ENCODE measurements at regions not wholly inside any gene's neighbourhood (a gene's known extent, or its start where the extent isn't known, plus 50 kb on each side); places are given as distances from the start of the nearest gene placed in this dataset.

DNA sequence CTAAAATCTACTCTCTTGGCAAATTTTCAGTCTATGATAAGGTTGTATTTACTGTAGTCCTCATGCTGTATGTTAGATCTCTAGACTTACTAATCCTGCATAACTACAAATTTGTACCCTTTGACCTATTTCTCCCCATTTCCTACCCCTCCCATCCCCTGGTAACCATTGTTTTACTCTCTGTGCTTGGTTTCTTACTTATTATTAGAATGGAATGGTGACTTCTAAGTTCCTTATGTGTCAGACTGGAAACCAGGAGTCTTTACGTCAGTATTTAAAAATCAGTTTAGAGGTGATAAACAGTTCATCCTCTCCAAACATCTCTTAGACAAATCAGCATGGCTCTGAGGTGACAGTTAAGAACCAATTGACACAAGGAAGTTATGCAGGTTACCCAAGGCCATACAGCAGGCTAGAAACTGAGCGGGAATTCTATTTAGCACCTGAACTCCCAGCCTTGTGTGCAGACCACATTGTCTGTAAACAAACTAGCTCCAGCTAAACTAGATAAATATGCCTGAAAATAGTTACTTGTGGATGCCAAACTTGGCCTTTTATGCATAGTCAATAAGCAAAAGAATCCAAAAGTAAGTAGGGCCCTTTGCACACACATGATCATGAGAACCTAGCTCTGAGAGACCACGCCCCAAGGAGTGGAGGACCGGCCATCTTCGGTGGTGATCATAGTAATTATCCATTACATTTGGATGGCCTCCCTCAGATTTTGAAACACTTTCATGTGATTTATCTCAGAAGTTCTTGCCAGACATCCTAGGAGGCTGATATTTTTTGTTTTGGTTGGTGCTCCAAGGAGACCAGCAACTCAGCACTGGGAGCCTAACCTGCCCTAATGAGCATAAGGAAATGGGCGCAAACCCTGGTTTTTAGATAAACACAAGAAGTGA is 72.3 kb upstream of the BOC start:
- no peak for DNase-seq (ENCODE audit: low read depth)

DNA sequence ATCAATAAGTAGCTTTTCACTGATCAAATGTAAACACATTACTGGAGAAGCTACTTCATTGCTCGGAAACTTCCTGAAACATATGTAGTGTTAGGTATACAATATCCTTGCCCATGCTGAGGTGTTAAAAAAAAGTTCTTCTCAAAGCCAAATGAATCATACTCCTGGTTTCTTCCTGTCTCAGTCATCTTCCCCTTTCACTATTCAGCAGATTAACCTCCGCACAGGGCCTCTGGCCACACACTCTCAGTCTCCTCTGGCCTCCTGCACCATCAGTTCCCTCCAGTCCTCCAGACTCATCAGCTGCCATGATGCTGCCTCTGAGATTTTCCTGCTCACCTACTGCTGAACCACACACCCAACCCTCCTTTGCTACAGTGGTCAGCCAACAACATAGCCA is 70.5 kb upstream of the BOC start:
- DNase-seq (ENCODE audit: low read depth), result no peak

GRCh38 chr3:113141543-113141942 is 69.8 kb upstream of the BOC start:
- DNase-seq (ENCODE audit: low read depth), result no peak

GRCh38 chr3:113142476-113142875 is 68.9 kb upstream of the BOC start:
- no peak for DNase-seq (ENCODE audit: low read depth)

- DNase-seq (ENCODE audit: low read depth), result no peak
These were observed 68.0 kb upstream of the BOC start for GRCh38 chr3:113143353-113143752.

- DNase-seq (ENCODE audit: low read depth), result no peak
These were observed 63.6 kb upstream of the BOC start for GRCh38 chr3:113147681-113148261.

DNA sequence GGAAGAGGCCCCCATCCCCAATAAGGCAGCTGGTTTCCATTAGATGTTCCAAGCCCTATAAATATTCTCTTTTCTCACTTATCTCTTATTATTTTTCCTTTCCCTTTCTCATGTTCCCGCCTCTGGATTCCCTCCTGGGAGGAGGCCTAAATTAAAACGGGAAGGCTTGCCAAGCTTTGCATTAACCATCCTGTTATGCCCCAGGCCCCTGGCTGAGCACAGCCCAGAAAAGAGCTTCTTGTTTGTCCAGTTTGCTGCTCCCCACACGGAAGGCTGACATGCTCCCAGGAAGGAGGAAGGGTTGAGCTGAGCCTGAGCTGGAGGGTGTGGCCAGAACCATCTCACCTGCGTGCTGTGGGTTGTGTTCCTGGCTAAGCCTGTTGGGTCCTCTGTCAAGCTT is 63.1 kb upstream of the BOC start:
- no peak for DNase-seq (ENCODE audit: low read depth)

DNA sequence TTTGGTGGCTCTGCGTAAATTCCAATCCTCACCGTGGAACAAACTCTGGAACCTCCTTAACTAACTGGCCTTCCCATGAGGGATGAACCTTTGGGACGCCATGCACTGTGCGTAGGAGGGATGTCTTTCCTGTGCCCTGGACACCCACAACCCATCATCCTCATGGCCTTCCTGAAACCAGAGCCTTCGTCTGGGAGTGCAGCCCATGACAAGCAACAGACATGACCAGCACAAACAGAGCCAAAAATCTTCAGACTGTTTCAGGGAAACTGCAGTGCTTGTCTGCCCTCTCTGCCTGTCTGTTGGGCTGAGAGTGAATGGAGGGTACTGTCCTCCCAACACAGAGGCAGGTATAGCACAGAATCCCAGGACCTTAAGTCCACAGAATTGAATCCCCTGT is 61.1 kb upstream of the BOC start:
- DNase-seq (ENCODE audit: low read depth), result no peak

- DNase-seq (ENCODE audit: low read depth), result no peak
These were observed 59.8 kb upstream of the BOC start for GRCh38 chr3:113151461-113152031.

DNA sequence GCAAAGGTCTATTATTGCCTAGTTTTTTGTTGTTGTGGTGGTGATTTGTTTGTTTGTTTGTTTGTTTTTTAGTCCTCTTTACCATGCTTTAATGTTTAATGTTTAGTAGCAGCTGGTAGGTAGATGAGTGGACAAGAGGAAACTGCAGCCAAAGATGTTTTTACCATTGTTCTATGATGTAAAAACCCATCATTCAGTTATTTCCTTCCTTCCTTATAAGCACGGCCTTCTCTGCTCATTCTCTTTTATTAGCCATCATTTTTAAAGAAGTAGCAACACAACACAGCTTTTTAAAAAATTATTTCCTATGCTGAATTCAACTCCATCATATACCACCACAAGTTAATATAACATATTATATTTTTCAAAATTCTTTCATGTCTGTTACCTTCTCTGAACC is 58.5 kb upstream of the BOC start:
- no peak for DNase-seq (ENCODE audit: low read depth)

DNA sequence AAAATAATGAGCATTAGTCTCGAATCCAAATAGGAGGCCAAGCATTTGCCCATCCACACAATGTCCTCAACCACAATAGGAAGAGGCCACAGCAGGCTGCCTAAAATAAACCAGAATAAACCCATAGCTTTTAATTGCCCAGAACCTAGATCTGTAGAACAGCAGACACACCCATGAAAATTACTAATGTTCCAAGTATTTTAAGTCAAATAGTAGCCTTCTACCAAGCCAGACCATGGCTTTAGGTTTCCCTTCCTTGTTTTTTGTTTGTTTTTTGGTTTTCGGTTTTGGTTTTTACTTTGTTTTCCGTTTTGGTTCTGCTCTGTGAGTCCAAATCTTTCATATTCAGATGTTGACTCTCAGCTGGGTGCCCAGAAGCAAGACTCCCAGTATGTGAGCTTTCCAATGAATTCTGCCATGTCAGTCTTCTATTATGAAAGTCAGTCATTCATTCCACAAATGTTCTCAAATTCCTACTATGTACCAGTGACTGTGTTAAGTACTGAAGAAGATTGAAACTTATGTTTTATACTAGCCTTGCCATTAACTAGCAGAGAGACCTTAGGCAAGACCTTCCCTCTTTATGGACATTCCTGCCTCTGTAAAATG is 57.8 kb upstream of the BOC start:
- DNase-seq (ENCODE audit: low read depth), result peak; percentile 27

DNA sequence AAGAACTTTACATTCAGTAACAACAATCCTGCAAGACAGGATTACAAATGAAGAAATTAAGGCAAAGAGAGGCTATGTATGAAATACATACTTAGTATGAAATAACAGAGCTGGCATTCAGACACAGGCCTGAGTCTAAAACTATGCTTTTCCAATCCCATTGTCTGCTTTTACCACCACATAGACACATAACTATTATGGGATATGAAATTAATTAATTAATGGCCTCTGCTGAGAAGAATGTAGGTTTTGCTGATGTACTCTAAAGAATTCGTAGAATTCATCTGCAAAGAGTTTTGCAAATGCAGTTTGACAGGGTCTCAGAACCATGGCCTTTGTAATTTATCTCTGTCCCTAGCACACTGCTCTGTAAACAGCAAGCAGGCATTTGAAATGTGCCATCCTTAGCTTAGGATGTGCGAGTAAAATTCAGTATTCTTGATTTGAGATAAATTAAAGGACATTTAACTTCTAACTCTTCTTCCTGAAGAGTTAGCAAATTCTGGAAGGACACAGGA is 54.5 kb upstream of the BOC start:
- no peak for DNase-seq (ENCODE audit: low read depth)

DNA sequence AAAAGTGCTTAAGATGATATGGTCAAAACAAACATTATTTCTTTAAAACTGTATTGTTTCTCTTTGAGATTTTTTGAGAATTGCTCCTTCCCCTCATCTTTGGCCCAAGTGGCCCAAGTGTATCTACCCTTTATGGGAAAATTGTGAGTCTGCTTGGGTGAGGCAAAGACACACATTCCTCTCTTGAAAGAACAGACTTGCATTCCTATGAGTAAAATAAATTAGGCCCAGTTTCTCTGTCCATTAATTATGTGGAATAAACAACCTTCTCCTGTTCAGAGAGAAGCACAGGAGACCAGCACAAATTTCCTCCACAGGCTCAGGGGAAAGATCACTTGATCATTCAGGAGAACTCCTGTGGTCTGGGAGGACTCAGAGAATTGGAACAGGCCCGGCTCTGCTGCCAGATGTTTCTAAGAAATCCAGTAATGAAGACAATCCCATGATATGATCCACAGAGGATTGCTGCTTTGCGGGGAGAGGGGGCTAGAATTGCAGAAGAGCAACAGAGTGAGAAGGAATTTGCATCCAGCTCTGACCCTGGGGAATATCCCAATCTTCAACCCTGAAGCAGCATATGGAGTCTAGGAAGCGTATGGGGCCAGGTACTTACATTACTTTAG is 53.8 kb upstream of the BOC start:
- DNase-seq (ENCODE audit: low read depth), result no peak

GRCh38 chr3:113158171-113158570 is 53.2 kb upstream of the BOC start:
- no peak for DNase-seq (ENCODE audit: low read depth)
